HepG2 (cell line): ENCODE measurements at regions not wholly inside any gene's neighbourhood (a gene's known extent, or its start where the extent isn't known, plus 50 kb on each side); places are given as distances from the start of the nearest gene placed in this dataset.
A peak's percentile ranks its signal among the peaks of the same experiment; 100 is the strongest.

Experiments used
- ATAC-seq: fragments of 200-7000 bp; cut with Tn5 transposase; 3 replicates; pipeline ENCODE4 v1.9.1; 2020; ENCODE audit warnings: mild to moderate bottlenecking, moderate library complexity
- BruUV-seq: library from RNA; stranded (reverse); fragments of 400-500 nt; replicated peaks from 2 replicates; lab custom pipeline; 2021; lab: Mats Ljungman, UMichigan
- CTCF ChIA-PET: fragments of 300-600 bp; formaldehyde crosslinking; extraction: SDS; loops from one replicate; lab custom pipeline; 2021; ENCODE audit warnings: low total read pairs, inconsistent platforms, low intra/inter-chr PET ratio; lab: Yijun Ruan, JAX
- POLR2A ChIA-PET: fragments of 350-600 bp; sonication (Branson Sonifier 250); formaldehyde crosslinking; loops from one replicate; lab custom pipeline; 2020; ENCODE audit warnings: antibody characterized with exemption, inconsistent platforms; lab: Yijun Ruan, JAX
- DNase-seq: peaks from one replicate; pipeline ENCODE4 v3.0.0-alpha.2; 2015; ENCODE audit warnings: low spot score
- FAIRE-seq: peaks from 3 replicates; lab custom pipeline; 2011; peaks lifted over from hg19 to GRCh38; lab: Jason Lieb, UNC
- H2AFZ ChIP-seq: one replicate; pipeline ENCODE4 v1.6.1; 2011; ENCODE audit warnings: low read length, inconsistent platforms
- H3K27ac ChIP-seq: fragments of 300-600 bp; 3 replicates; pipeline ENCODE4 v1.8.0; 2011; ENCODE audit warnings: mixed run types, mild to moderate bottlenecking, mixed read lengths, low read length, inconsistent platforms; ENCODE audit not compliant: insufficient read depth; ENCODE audit errors: extremely low read length
- H3K27me3 ChIP-seq, 2 experiments: fragments of 200-600 bp in 1 of 2; 2 replicates in 1 of 2; 3 replicates in 1 of 2; pipeline versions ENCODE4 v1.6.0 to v1.8.0; 2011; ENCODE audit warnings: low read length in 2 of 2, mild to moderate bottlenecking in 2 of 2, moderate library complexity in 2 of 2, inconsistent platforms in 1 of 2; ENCODE audit not compliant: insufficient read depth in 2 of 2, control insufficient read depth in 1 of 2
- H3K36me3 ChIP-seq, 2 experiments: fragments of 200-600 bp in 1 of 2; replicated peaks in 1 of 2; 2 replicates in 1 of 2; 3 replicates in 1 of 2; pipeline versions ENCODE4 v1.5.1 to v1.8.0; 2011; ENCODE audit warnings: low read length in 2 of 2, inconsistent platforms in 1 of 2; ENCODE audit not compliant: insufficient read depth in 2 of 2, control insufficient read depth in 1 of 2
- H3K4me1 ChIP-seq: 2 replicates; pipeline ENCODE4 v1.5.1; 2012; ENCODE audit warnings: low read length, inconsistent platforms; ENCODE audit not compliant: insufficient read depth
- H3K4me2 ChIP-seq: 2 replicates; pipeline ENCODE4 v1.6.0; 2011; ENCODE audit warnings: low read depth, low read length, inconsistent platforms
- H3K4me3 ChIP-seq, 3 experiments: fragments of 200-600 bp in 1 of 3; sonication (generic), shearing (Covaris generic) in 1 of 3; replicated peaks in 1 of 3; 2 replicates each; pipeline ENCODE4 v1.5.1; 2011 to 2016; ENCODE audit warnings: low read length in 3 of 3, inconsistent platforms in 2 of 3, low read depth in 2 of 3, mild to moderate bottlenecking in 2 of 3, control low read depth in 1 of 3, mixed read lengths in 1 of 3; ENCODE audit not compliant: insufficient read depth in 1 of 3
- H3K79me2 ChIP-seq: one replicate; pipeline ENCODE4 v1.6.1; 2011; ENCODE audit warnings: low read length, inconsistent platforms; ENCODE audit not compliant: insufficient read depth
- H3K9ac ChIP-seq: 2 replicates; pipeline ENCODE4 v1.6.0; 2011; ENCODE audit warnings: mild to moderate bottlenecking, low read depth, low read length, inconsistent platforms; ENCODE audit not compliant: insufficient read depth
- H3K9me3 ChIP-seq: 2 replicates; pipeline ENCODE4 v1.5.1; 2012; ENCODE audit warnings: mild to moderate bottlenecking, low read length
- H4K20me1 ChIP-seq: 2 replicates; pipeline ENCODE4 v1.6.0; 2011; ENCODE audit warnings: inconsistent platforms, mild to moderate bottlenecking, low read length, moderate library complexity; ENCODE audit not compliant: insufficient read depth
- SMC3 ChIP-seq: IDR thresholded peaks from 2 replicates; pipeline ENCODE4 v1.6.1; 2011; ENCODE audit warnings: low read length, improper control_type of control experiment
- STAG1 ChIP-seq: sonication (generic); formaldehyde crosslinking; IDR thresholded peaks from 2 replicates; pipeline ENCODE4 v1.4.0; 2020; ENCODE audit warnings: missing genetic modification reagents
- ZNF33A ChIP-seq: sonication (generic); formaldehyde crosslinking; IDR thresholded peaks from 2 replicates; pipeline ENCODE4 v1.5.1; 2020; ENCODE audit warnings: missing genetic modification reagents, mild to moderate bottlenecking, moderate library complexity, borderline replicate concordance
- WGBS: methylation state at CpG from one replicate; pipeline ENCODE4 v1.1.6; 2017; ENCODE audit warnings: low lambda C conversion rate; 5-methylcytosine and 5-hydroxymethylcytosine counted together
- in situ Hi-C: cut with HindIII; loops from 2 replicates; pipeline ENCODE4 v1.10.0; 2017; ENCODE audit warnings: low pct_unique_long_range_greater_than_20kb; ENCODE audit not compliant: extremely low pct_ligation_motif_present
- intact Hi-C: fragments of 100-400 bp; cut with micrococcal nuclease; formaldehyde crosslinking; loops from one replicate; pipeline ENCODE4 v1.10.0; 2022; ENCODE audit not compliant: unreplicated experiment
- TF ChIP-seq, protein P1 (sequence below): sonication (generic); formaldehyde crosslinking; IDR thresholded peaks from 2 replicates; pipeline ENCODE4 v1.5.0; 2020; ENCODE audit warnings: mild to moderate bottlenecking, missing genetic modification reagents
- TF ChIP-seq, protein P2 (sequence below): sonication (generic); formaldehyde crosslinking; IDR thresholded peaks from 2 replicates; pipeline ENCODE4 v1.5.0; 2020; ENCODE audit warnings: mild to moderate bottlenecking, missing genetic modification reagents, moderate library complexity

DNA sequence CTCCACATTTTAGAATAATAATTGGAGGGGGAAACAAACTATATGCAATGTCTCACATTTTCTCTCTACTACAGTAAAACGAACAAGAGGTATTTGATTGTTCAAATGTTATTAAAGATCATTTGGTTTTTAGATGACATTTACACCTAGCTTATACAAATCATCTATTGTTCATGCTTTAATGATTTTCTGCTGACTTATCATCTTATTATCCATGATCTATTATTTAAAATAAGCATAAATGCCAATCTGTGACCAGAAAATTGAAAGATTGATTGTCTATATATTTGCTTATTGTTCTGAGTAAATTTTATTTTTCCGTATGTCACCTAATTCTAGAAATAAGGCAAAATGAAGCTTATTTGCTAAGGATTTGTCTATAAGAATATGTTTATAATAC is 537.2 kb downstream of the KCNJ3 start (continued):
- TF ChIP-seq, protein P1, sequence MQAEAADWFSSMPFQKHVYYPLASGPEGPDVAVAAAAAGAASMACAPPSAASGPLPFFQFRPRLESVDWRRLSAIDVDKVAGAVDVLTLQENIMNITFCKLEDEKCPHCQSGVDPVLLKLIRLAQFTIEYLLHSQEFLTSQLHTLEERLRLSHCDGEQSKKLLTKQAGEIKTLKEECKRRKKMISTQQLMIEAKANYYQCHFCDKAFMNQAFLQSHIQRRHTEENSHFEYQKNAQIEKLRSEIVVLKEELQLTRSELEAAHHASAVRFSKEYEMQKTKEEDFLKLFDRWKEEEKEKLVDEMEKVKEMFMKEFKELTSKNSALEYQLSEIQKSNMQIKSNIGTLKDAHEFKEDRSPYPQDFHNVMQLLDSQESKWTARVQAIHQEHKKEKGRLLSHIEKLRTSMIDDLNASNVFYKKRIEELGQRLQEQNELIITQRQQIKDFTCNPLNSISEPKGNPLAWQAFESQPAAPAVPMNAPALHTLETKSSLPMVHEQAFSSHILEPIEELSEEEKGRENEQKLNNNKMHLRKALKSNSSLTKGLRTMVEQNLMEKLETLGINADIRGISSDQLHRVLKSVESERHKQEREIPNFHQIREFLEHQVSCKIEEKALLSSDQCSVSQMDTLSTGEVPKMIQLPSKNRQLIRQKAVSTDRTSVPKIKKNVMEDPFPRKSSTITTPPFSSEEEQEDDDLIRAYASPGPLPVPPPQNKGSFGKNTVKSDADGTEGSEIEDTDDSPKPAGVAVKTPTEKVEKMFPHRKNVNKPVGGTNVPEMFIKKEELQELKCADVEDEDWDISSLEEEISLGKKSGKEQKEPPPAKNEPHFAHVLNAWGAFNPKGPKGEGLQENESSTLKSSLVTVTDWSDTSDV (CRISPR knock-in tag), result no peak

DNA sequence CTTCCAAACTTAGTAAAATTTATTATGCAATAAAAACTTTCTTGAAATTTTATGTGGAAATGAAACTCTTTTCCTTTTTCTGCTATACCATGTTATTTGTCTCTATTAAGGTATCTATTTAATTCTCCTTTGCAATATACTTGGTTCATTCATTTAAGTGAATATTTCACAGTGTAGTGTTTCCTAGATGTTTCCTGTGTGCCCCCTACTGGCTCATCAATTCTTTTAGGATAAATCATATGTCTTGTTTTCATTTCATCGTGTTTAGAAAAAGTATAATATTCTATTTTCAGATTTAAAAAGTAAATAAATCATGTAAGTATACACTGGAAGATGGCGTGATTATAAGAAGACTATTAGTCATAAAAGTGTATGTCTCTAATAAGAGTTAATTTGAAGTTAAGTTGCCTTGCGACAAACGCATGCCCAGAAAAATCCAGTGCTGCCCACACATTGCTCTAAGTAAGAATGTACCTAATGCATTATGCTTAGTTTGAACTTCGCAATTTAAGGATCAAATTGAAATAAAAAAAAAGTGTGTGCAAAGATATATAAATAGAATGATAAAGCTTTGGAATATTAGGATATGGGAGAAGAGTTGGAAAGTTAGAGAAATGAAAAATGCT is 525.4 kb downstream of the KCNJ3 start:
- Histone ChIP-seq H3K9me3 (no peaks in the 10 kb centered on the region), H3K9ac (no peak overlapping the region), H3K27me3 (no peaks in the 10 kb centered on the region), H2AFZ (no peak overlapping the region), H3K4me3 (no peak overlapping the region), H3K4me1 (no peaks in the 10 kb centered on the region), H3K79me2 (no peaks in the 10 kb centered on the region), H3K36me3 (no peaks in the 10 kb centered on the region), H4K20me1 (no peaks in the 10 kb centered on the region), H3K4me2 (no peak overlapping the region), H3K27ac (no peak overlapping the region)
- DNase-seq (peak; percentile 15), FAIRE-seq (peak; percentile 44), ATAC-seq (peak; percentile 60)
- BruUV-seq, result no TSS peak
- in situ Hi-C loops, result loop anchor here (5.0 to 25.0 kb wide), 2 partner anchors 602 to 787 kb away; no protein-coding TSS in a partner anchor
- intact Hi-C loops, result loop anchor here (1.0 to 10.0 kb wide), 5 partner anchors 419 to 1352 kb away; partner anchors contain the start of gene GALNT13
- ChIA-PET CTCF (interaction anchor here (1.2 to 2.1 kb wide), 3 partner anchors 600 to 822 kb away, joined by 5 to 18 read pairs (median 7); no protein-coding TSS in a partner anchor), POLR2A (no interaction called here)
- TF ChIP-seq SMC3, result peak; percentile 39
- peak; percentile 80 for TF ChIP-seq STAG1 (CRISPR knock-in tag)
- TF ChIP-seq ZNF33A, result no peak
- TF ChIP-seq, protein P2, sequence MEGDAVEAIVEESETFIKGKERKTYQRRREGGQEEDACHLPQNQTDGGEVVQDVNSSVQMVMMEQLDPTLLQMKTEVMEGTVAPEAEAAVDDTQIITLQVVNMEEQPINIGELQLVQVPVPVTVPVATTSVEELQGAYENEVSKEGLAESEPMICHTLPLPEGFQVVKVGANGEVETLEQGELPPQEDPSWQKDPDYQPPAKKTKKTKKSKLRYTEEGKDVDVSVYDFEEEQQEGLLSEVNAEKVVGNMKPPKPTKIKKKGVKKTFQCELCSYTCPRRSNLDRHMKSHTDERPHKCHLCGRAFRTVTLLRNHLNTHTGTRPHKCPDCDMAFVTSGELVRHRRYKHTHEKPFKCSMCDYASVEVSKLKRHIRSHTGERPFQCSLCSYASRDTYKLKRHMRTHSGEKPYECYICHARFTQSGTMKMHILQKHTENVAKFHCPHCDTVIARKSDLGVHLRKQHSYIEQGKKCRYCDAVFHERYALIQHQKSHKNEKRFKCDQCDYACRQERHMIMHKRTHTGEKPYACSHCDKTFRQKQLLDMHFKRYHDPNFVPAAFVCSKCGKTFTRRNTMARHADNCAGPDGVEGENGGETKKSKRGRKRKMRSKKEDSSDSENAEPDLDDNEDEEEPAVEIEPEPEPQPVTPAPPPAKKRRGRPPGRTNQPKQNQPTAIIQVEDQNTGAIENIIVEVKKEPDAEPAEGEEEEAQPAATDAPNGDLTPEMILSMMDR, result peak; percentile 51
- 18% methylated on average over 5 of the region's 5 CpGs for WGBS
